Testis (tissue), 2 donors: ENCODE measurements at regions not wholly inside any gene's neighbourhood (a gene's known extent, or its start where the extent isn't known, plus 50 kb on each side); places are given as distances from the start of the nearest gene placed in this dataset.

Experiments used
- DNase-seq: peaks from one replicate; pipeline ENCODE4 v3.0.0-alpha.2; 2019
- H3K27ac ChIP-seq, 2 donors: fragments of 200-600 bp; sonication (generic); one replicate each; pipeline ENCODE4 v1.5.1; 2019
- H3K27me3 ChIP-seq: fragments of 200-600 bp; sonication (generic); one replicate; pipeline ENCODE4 v1.5.1; 2019
- H3K36me3 ChIP-seq: fragments of 200-600 bp; sonication (generic); one replicate; pipeline ENCODE4 v1.5.1; 2017; ENCODE audit warnings: low read depth; ENCODE audit errors: missing control alignments
- H3K4me1 ChIP-seq: fragments of 200-600 bp; sonication (generic); one replicate; pipeline ENCODE4 v1.5.1; 2019
- H3K4me3 ChIP-seq, 2 donors: fragments of 200-600 bp; sonication (generic); one replicate each; pipeline ENCODE4 v1.5.1; 2017 to 2019
- H3K9me3 ChIP-seq: fragments of 200-600 bp; sonication (generic); one replicate; pipeline ENCODE4 v1.5.1; 2017
- CTCF ChIP-seq, 3 experiments: fragments of 450-650 bp in 2 of 3; fragments of 200-600 bp in 1 of 3; sonication (generic) in 1 of 3; IDR thresholded peaks; one replicate each; pipeline ENCODE4 v1.5.1; 2016 to 2019; ENCODE audit warnings: antibody characterized with exemption in 3 of 3, mild to moderate bottlenecking in 2 of 3, moderate library complexity in 1 of 3
- POLR2A ChIP-seq: fragments of 450-650 bp; IDR thresholded peaks from one replicate; pipeline ENCODE4 v1.6.1; 2017; ENCODE audit warnings: antibody characterized with exemption, mild to moderate bottlenecking, moderate library complexity
- WGBS, 2 donors: methylation state at CpG; one replicate each; pipeline ENCODE4 v1.1.5; 2018; 5-methylcytosine and 5-hydroxymethylcytosine counted together
- intact Hi-C: fragments of 100-400 bp; cut with DNase I; formaldehyde crosslinking; loops from one replicate; pipeline ENCODE4 v1.15.1; 2023; ENCODE audit warnings: low total_unique reads

GRCh38 chr20:39211060-39211748 lies 249.1 kb downstream of the DHX35 start:
- intact Hi-C loops: no loop called here
- Histone ChIP-seq H3K9me3 (no peaks in the 10 kb centered on the region), H3K27ac (no peak overlapping the region), H3K4me3 (no peak overlapping the region), H3K36me3 (no peaks in the 10 kb centered on the region), H3K27me3 (no peaks in the 10 kb centered on the region), H3K4me1 (no peaks in the 10 kb centered on the region)
- no peak for TF ChIP-seq CTCF (IDR thresholded peaks at IDR 0.05)
- TF ChIP-seq POLR2A: no peak
- WGBS, 2 donors: 78% methylated on average over 5 of the region's 5 CpGs
- no peak for DNase-seq

GRCh38 chr20:39210341-39211036 lies 248.3 kb downstream of the DHX35 start:
- Histone ChIP-seq H3K27me3 (no peaks in the 10 kb centered on the region), H3K4me1 (no peaks in the 10 kb centered on the region), H3K9me3 (no peaks in the 10 kb centered on the region), H3K4me3 (no peak overlapping the region), H3K36me3 (no peaks in the 10 kb centered on the region), H3K27ac (no peak overlapping the region)
- TF ChIP-seq POLR2A: no peak
- no peak for TF ChIP-seq CTCF (IDR thresholded peaks at IDR 0.05)
- no peak for DNase-seq
- 73 to 74% methylated on average over 9 to 11 of the region's 11 CpGs for WGBS, 2 donors
- intact Hi-C loops: no loop called here

- 77 to 82% methylated on average over 4 of the region's 4 CpGs for WGBS, 2 donors
- no peak for DNase-seq
These were observed 244.9 kb downstream of the DHX35 start for GRCh38 chr20:39206899-39207564.

GRCh38 chr20:39195582-39196021 lies 233.5 kb downstream of the DHX35 start:
- Histone ChIP-seq H3K9me3 (no peaks in the 10 kb centered on the region), H3K27ac (no peak overlapping the region), H3K4me3 (no peak overlapping the region), H3K36me3 (no peaks in the 10 kb centered on the region), H3K27me3 (no peaks in the 10 kb centered on the region), H3K4me1 (no peaks in the 10 kb centered on the region)
- no peak for DNase-seq
- intact Hi-C loops: no loop called here
- TF ChIP-seq POLR2A (no peak), CTCF (IDR thresholded peaks at IDR 0.05) (no peak)
- 51 to 55% methylated on average over 8 of the region's 8 CpGs for WGBS, 2 donors

More at GRCh38 chr20:39206899-39207564, 244.9 kb downstream of the DHX35 start:
- no peaks in the 10 kb centered on the region for H3K4me1 ChIP-seq
- TF ChIP-seq POLR2A (no peak), CTCF (IDR thresholded peaks at IDR 0.05) (no peak)
- intact Hi-C loops: no loop called here
- no peaks in the 10 kb centered on the region for H3K9me3 ChIP-seq
- no peak overlapping the region for H3K4me3 ChIP-seq
- H3K27ac ChIP-seq: no peak overlapping the region
- H3K36me3 ChIP-seq: no peaks in the 10 kb centered on the region
- no peaks in the 10 kb centered on the region for H3K27me3 ChIP-seq
